B cell (primary cell): ENCODE measurements at regions not wholly inside any gene's neighbourhood (a gene's known extent, or its start where the extent isn't known, plus 50 kb on each side); places are given as distances from the start of the nearest gene placed in this dataset.

ENCODE experiments used
- ATAC-seq: fragments of 200-7000 bp; cut with Tn5 transposase; one replicate; pipeline ENCODE4 v1.10.0; 2021; ENCODE audit warnings: low read depth, mild to moderate bottlenecking, moderate number of reproducible peaks, moderate library complexity
- CTCF ChIA-PET: fragments of 350-600 bp; sonication (Branson Sonifier 250); formaldehyde crosslinking; loops from one replicate; lab custom pipeline; 2021; ENCODE audit warnings: antibody characterized with exemption, inconsistent platforms; lab: Charles Lee
- POLR2A ChIA-PET: fragments of 350-600 bp; sonication (Branson Sonifier 250); formaldehyde crosslinking; loops from one replicate; lab custom pipeline; 2021; ENCODE audit warnings: antibody characterized with exemption; lab: Charles Lee
- DNase-seq: peaks from one replicate; pipeline ENCODE4 v3.0.0; 2013
- H2AFZ ChIP-seq: 2 replicates; pipeline ENCODE4 v1.6.1; 2012; ENCODE audit warnings: mild to moderate bottlenecking, low read depth, low read length; ENCODE audit not compliant: insufficient read depth, poor library complexity, severe bottlenecking
- H3K27ac ChIP-seq, 2 donors: 1 replicate in 1 of 2; 2 replicates in 1 of 2; pipeline ENCODE4 v1.5.1; 2012 to 2013; ENCODE audit warnings: low read length in 2 of 2, mild to moderate bottlenecking in 2 of 2, moderate library complexity in 1 of 2
- H3K27me3 ChIP-seq, 4 experiments: fragments of 200-600 bp in 1 of 4; sonication (generic) in 1 of 4; replicated peaks in 1 of 4; 1 replicate in 2 of 4; 2 replicates in 2 of 4; pipeline versions ENCODE4 v1.6.1 to v1.7.0; 2013 to 2016; ENCODE audit warnings: low read length in 3 of 4, mild to moderate bottlenecking in 2 of 4, mixed read lengths in 1 of 4, moderate library complexity in 1 of 4; ENCODE audit not compliant: insufficient read depth in 4 of 4, control insufficient read depth in 3 of 4; ENCODE audit errors: control extremely low read depth in 1 of 4
- H3K36me3 ChIP-seq, 2 experiments: replicated peaks in 1 of 2; 1 replicate in 1 of 2; 2 replicates in 1 of 2; pipeline versions ENCODE4 v1.6.1 to v1.7.1; 2013; ENCODE audit warnings: low read length in 1 of 2; ENCODE audit not compliant: insufficient read depth in 2 of 2, control insufficient read depth in 1 of 2; ENCODE audit errors: control extremely low read depth in 1 of 2, extremely low read depth in 1 of 2
- H3K4me1 ChIP-seq, 2 donors: fragments of 200-600 bp in 1 of 2; sonication (generic) in 1 of 2; 1 replicate in 1 of 2; 2 replicates in 1 of 2; pipeline versions ENCODE4 v1.5.1 to v1.6.1; 2013 to 2017; ENCODE audit warnings: low read length in 2 of 2; ENCODE audit not compliant: control insufficient read depth in 2 of 2, insufficient read depth in 2 of 2
- H3K4me2 ChIP-seq: replicated peaks from 2 replicates; pipeline ENCODE3; 2012; ENCODE audit warnings: mild to moderate bottlenecking, low read depth, low read length; ENCODE audit not compliant: poor library complexity, severe bottlenecking
- H3K4me3 ChIP-seq, 5 experiments: fragments of 200-600 bp in 1 of 5; sonication (generic) in 1 of 5; 1 replicate in 3 of 5; 2 replicates in 2 of 5; pipeline versions ENCODE4 v1.5.1 to v1.7.0; 2011 to 2016; ENCODE audit warnings: low read length in 4 of 5, mild to moderate bottlenecking in 4 of 5, low read depth in 2 of 5, control low read depth in 1 of 5, moderate library complexity in 1 of 5; ENCODE audit not compliant: insufficient read depth in 1 of 5; ENCODE audit errors: control extremely low read depth in 1 of 5, extremely low read depth in 1 of 5
- H3K79me2 ChIP-seq: fragments of 200-600 bp; sonication (generic); one replicate; pipeline ENCODE4 v1.6.0; 2016; ENCODE audit warnings: low read length; ENCODE audit not compliant: control insufficient read depth, insufficient read depth
- H3K9ac ChIP-seq: fragments of 200-600 bp; sonication (generic); 2 replicates; pipeline ENCODE4 v1.6.1; 2017; ENCODE audit warnings: mild to moderate bottlenecking, low read length, moderate library complexity
- H3K9me3 ChIP-seq, 3 donors: one replicate each; pipeline versions ENCODE4 v1.6.1 to v1.7.1; 2013; ENCODE audit warnings: low read length in 2 of 3; ENCODE audit not compliant: control insufficient read depth in 2 of 3, insufficient read depth in 1 of 3; ENCODE audit errors: control extremely low read depth in 1 of 3
- H4K20me1 ChIP-seq: 2 replicates; pipeline ENCODE4 v1.6.0; 2012; ENCODE audit warnings: mild to moderate bottlenecking, low read length; ENCODE audit not compliant: insufficient read depth, control insufficient read depth, poor library complexity, severe bottlenecking
- H3K27ac Mint-ChIP-seq: one replicate; pipeline ENCODE4 v1.8.0; 2021; ENCODE audit warnings: mixed read lengths
- H3K27me3 Mint-ChIP-seq: one replicate; pipeline ENCODE4 v1.8.0; 2021; ENCODE audit warnings: mixed read lengths
- H3K4me1 Mint-ChIP-seq: one replicate; pipeline ENCODE4 v1.8.0; 2021; ENCODE audit warnings: mixed read lengths
- H3K4me3 Mint-ChIP-seq: one replicate; pipeline ENCODE4 v1.8.0; 2021; ENCODE audit warnings: mixed read lengths
- H3K9me3 Mint-ChIP-seq: one replicate; pipeline ENCODE4 v1.8.0; 2022; ENCODE audit warnings: mixed read lengths; ENCODE audit not compliant: insufficient read depth
- CTCF ChIP-seq: fragments of 200-600 bp; IDR thresholded peaks from one replicate; pipeline ENCODE4 v1.8.0; 2022; ENCODE audit warnings: antibody characterized with exemption, mild to moderate bottlenecking
- EZH2 ChIP-seq: IDR thresholded peaks from 2 replicates; pipeline ENCODE4 v1.6.1; 2012; ENCODE audit warnings: borderline replicate concordance, low read depth, mild to moderate bottlenecking, moderate library complexity, low read length; ENCODE audit not compliant: insufficient read depth, poor library complexity, severe bottlenecking
- WGBS: methylation state at CpG from one replicate; pipeline ENCODE4 v1.1.5; 2013; ENCODE audit warnings: missing lambda C conversion rate; ENCODE audit not compliant: insufficient coverage; 5-methylcytosine and 5-hydroxymethylcytosine counted together
- intact Hi-C: fragments of 100-400 bp; cut with micrococcal nuclease; formaldehyde crosslinking; loops from one replicate; pipeline ENCODE4 v1.10.0; 2022

GRCh38 chr1:86636898-86637297, 67.5 kb upstream of the SH3GLB1 start:
- no peak overlapping the region for H3K27ac ChIP-seq
- H3K9ac ChIP-seq = no peak overlapping the region
- peaks cover 8% of the 10 kb centered on the region for H3K4me1 Mint-ChIP-seq
- H3K9me3 Mint-ChIP-seq = no peaks in the 10 kb centered on the region
- no peaks in the 10 kb centered on the region for H3K27me3 Mint-ChIP-seq
- TF ChIP-seq CTCF (no peak), EZH2 (no peak)
- no peaks in the 10 kb centered on the region for H3K79me2 ChIP-seq
- H3K27ac Mint-ChIP-seq = no peak overlapping the region
- no peaks in the 10 kb centered on the region for H3K9me3 ChIP-seq
- H3K4me3 ChIP-seq = no peak overlapping the region
- no peaks in the 10 kb centered on the region for H3K27me3 ChIP-seq
- no peak overlapping the region for H3K4me3 Mint-ChIP-seq
- no peak overlapping the region for H2AFZ ChIP-seq
- H3K4me2 ChIP-seq = no peak overlapping the region
- CTCF ChIA-PET = no interaction called here
- no peaks in the 10 kb centered on the region for H3K4me1 ChIP-seq
- DNase-seq (no peak), ATAC-seq (no peak)
- POLR2A ChIA-PET = no interaction called here
- no peaks in the 10 kb centered on the region for H4K20me1 ChIP-seq
- H3K36me3 ChIP-seq = no peaks in the 10 kb centered on the region
- intact Hi-C loops = no loop called here

- WGBS = 86% methylated on average over 2 of the region's 6 CpGs
- Histone ChIP-seq H3K27me3 (no peaks in the 10 kb centered on the region), H3K4me3 (no peak overlapping the region), H3K27ac (no peak overlapping the region), H3K4me1 (no peaks in the 10 kb centered on the region), H3K79me2 (no peaks in the 10 kb centered on the region), H3K9ac (no peak overlapping the region), H4K20me1 (no peaks in the 10 kb centered on the region), H3K9me3 (no peaks in the 10 kb centered on the region), H2AFZ (no peak overlapping the region), H3K4me2 (no peak overlapping the region), H3K36me3 (no peaks in the 10 kb centered on the region)
- no peaks in the 10 kb centered on the region for H3K27me3 Mint-ChIP-seq
- peaks cover 1% of the 10 kb centered on the region for H3K4me1 Mint-ChIP-seq
- POLR2A ChIA-PET = no interaction called here
- DNase-seq (no peak), ATAC-seq (no peak)
- CTCF ChIA-PET = interaction anchor here (0.9 to 1.4 kb wide), 2 partner anchors 10 to 167 kb away, joined by 3 to 4 read pairs; no protein-coding TSS in a partner anchor
- no peak overlapping the region for H3K27ac Mint-ChIP-seq
- H3K4me3 Mint-ChIP-seq = no peak overlapping the region
- intact Hi-C loops = no loop called here
- TF ChIP-seq EZH2 (no peak), CTCF (no peak)
- no peaks in the 10 kb centered on the region for H3K9me3 Mint-ChIP-seq
Measured at GRCh38 chr1:86640161-86640670, 64.2 kb upstream of the SH3GLB1 start.
